Aorta (tissue), 5 donors: ENCODE measurements at regions not wholly inside any gene's neighbourhood (a gene's known extent, or its start where the extent isn't known, plus 50 kb on each side); places are given as distances from the start of the nearest gene placed in this dataset.

Experiments
- ATAC-seq: fragments of 200-7000 bp; cut with Tn5 transposase; one replicate; pipeline ENCODE4 v1.9.1; 2022; ENCODE audit warnings: moderate library complexity; ENCODE audit not compliant: low FRiP score
- DNase-seq, 2 donors: peaks; one replicate each; pipeline ENCODE4 v3.0.0-alpha.2; 2020
- H3K27ac ChIP-seq, 2 donors: one replicate each; pipeline ENCODE4 v1.5.1; 2013; ENCODE audit warnings: low read length in 2 of 2, mild to moderate bottlenecking in 2 of 2, moderate library complexity in 2 of 2, control low read depth in 1 of 2, inconsistent platforms in 1 of 2, low read depth in 1 of 2
- H3K27me3 ChIP-seq, 2 donors: one replicate each; pipeline ENCODE4 v1.6.1; 2013; ENCODE audit warnings: control low read depth in 1 of 2, low read length in 1 of 2, mild to moderate bottlenecking in 1 of 2, moderate library complexity in 1 of 2; ENCODE audit not compliant: insufficient read depth in 2 of 2, control insufficient read depth in 1 of 2
- H3K36me3 ChIP-seq, 2 donors: one replicate each; pipeline ENCODE4 v1.6.1; 2013; ENCODE audit warnings: control low read depth in 1 of 2, low read length in 1 of 2, mild to moderate bottlenecking in 1 of 2; ENCODE audit not compliant: insufficient read depth in 2 of 2, control insufficient read depth in 1 of 2
- H3K4me1 ChIP-seq, 2 donors: one replicate each; pipeline ENCODE4 v1.6.1; 2013; ENCODE audit warnings: low read length in 2 of 2, control low read depth in 1 of 2, mild to moderate bottlenecking in 1 of 2, moderate library complexity in 1 of 2; ENCODE audit not compliant: insufficient read depth in 2 of 2, control insufficient read depth in 1 of 2
- H3K4me3 ChIP-seq, 2 donors: one replicate each; pipeline ENCODE4 v1.5.1; 2013; ENCODE audit warnings: low read length in 2 of 2, control low read depth in 1 of 2, mild to moderate bottlenecking in 1 of 2
- H3K9me3 ChIP-seq: one replicate; pipeline ENCODE4 v1.6.1; 2013; ENCODE audit warnings: mild to moderate bottlenecking, low read length; ENCODE audit not compliant: control insufficient read depth
- WGBS, 2 donors: extraction: QIAGEN DNeasy Blood & Tissue Kit; methylation state at CpG; one replicate each; pipeline ENCODE4 v1.1.7; 2013; 5-methylcytosine and 5-hydroxymethylcytosine counted together
- intact Hi-C, 2 donors: fragments of 100-400 bp; cut with DNase I; formaldehyde crosslinking; loops; one replicate each; pipeline versions ENCODE4 v1.14.2 to v1.15.0; 2022
- donor health status: healthy with polysubstance abuse.
- donor health status: Bipolar disorder and iron deficiency.
- donor health status: DM: no; HTN: no; CAD: no.
- donor health status: DM: no; HTN: no; CAD: no.
- donor health status: DM: yes; HTN: yes; CAD: no.

GRCh38 chr6:25222006-25222678 lies 57.0 kb upstream of the CARMIL1 start:
- peaks cover 0 to under 1% of the 10 kb centered on the region in 2 donors for H3K27me3 ChIP-seq
- no peak overlapping the region for H3K4me3 ChIP-seq
- DNase-seq, result no peak
- intact Hi-C loops, result loop anchor here (5.0 to 10.0 kb wide), 3 partner anchors 333 to 495 kb away; no protein-coding TSS in a partner anchor
- no peaks in the 10 kb centered on the region for H3K9me3 ChIP-seq
- ATAC-seq, result no peak
- no peaks in the 10 kb centered on the region for H3K4me1 ChIP-seq
- no peaks in the 10 kb centered on the region for H3K36me3 ChIP-seq
- no peak overlapping the region for H3K27ac ChIP-seq

GRCh38 chr6:25223490-25223991 lies 55.6 kb upstream of the CARMIL1 start:
- no peaks in the 10 kb centered on the region for H3K27me3 ChIP-seq
- DNase-seq, result peak; percentile 75 to 83
- no peaks in the 10 kb centered on the region for H3K36me3 ChIP-seq
- H3K4me1 ChIP-seq, result no peaks in the 10 kb centered on the region
- WGBS, 2 donors, result 1 to 2% methylated on average over 4 of the region's 4 CpGs
- peak overlapping the region; percentile 32 to 59 for H3K4me3 ChIP-seq
- no peak overlapping the region for H3K27ac ChIP-seq
- peak; percentile 78 for ATAC-seq
- intact Hi-C loops, result loop anchor here (5.0 to 10.0 kb wide), 3 partner anchors 331 to 494 kb away; no protein-coding TSS in a partner anchor
- H3K9me3 ChIP-seq, result no peaks in the 10 kb centered on the region

- no peak overlapping the region for H3K4me3 ChIP-seq
- intact Hi-C loops, result loop anchor here (2.0 to 10.0 kb wide), 4 partner anchors 331 to 493 kb away; no protein-coding TSS in a partner anchor
- DNase-seq (no peak), ATAC-seq (no peak)
- H3K27me3 ChIP-seq, result no peaks in the 10 kb centered on the region
- no peak overlapping the region for H3K27ac ChIP-seq
- no peaks in the 10 kb centered on the region for H3K4me1 ChIP-seq
- H3K9me3 ChIP-seq, result no peaks in the 10 kb centered on the region
- no peaks in the 10 kb centered on the region for H3K36me3 ChIP-seq
- 81 to 96% methylated on average over 4 of the region's 4 CpGs for WGBS, 2 donors
Measured at GRCh38 chr6:25224242-25224641, 54.9 kb upstream of the CARMIL1 start.

- Histone ChIP-seq H3K36me3 (no peaks in the 10 kb centered on the region), H3K27ac (no peak overlapping the region), H3K4me1 (no peaks in the 10 kb centered on the region), H3K27me3 (no peaks in the 10 kb centered on the region), H3K9me3 (no peaks in the 10 kb centered on the region), H3K4me3 (no peak overlapping the region)
- intact Hi-C loops, result loop anchor here (10.0 kb wide), 2 partner anchors 327 to 487 kb away; no protein-coding TSS in a partner anchor
- no peak for DNase-seq
- ATAC-seq, result no peak
Measured at GRCh38 chr6:25227854-25228253, 51.3 kb upstream of the CARMIL1 start.
